ENCODE measurements at regions not wholly inside any gene's neighbourhood (a gene's known extent, or its start where the extent isn't known, plus 50 kb on each side); places are given as distances from the start of the nearest gene placed in this dataset.

GRCh38 chr18:46220116-46220515 lies 115.9 kb downstream of the HAUS1 start (continued):
- TF ChIP-seq ELF4 (CRISPR knock-in tag; IDR thresholded peaks at IDR 0.05; ENCODE audit: low read depth) (no peak), IRF1 (CRISPR knock-in tag; IDR thresholded peaks at IDR 0.05) (no peak)

GRCh38 chr18:46222093-46222492 lies 117.9 kb downstream of the HAUS1 start:
- Mint-ChIP-seq H3K27ac (peak overlapping the region; percentile 9; the same call in 1 of the 2 replicates), H3K4me1 (peaks cover 31% of the 10 kb centered on the region), H3K4me3 (no peak overlapping the region), H3K36me3 (0 out of 2 replicates have a peak, but pooled peaks cover 4% of the 10 kb centered on the region), H3K9me3 (no peaks in the 10 kb centered on the region), H3K27me3 (ENCODE audit: low read depth) (no peaks in the 10 kb centered on the region)
- ChIA-PET POLR2A (interaction anchor here (0.6 kb wide), 2 partner anchors 15 to 38 kb away, joined by 3 read pairs; no protein-coding TSS in a partner anchor), CTCF (interaction anchor here (0.6 to 1.0 kb wide), 3 partner anchors 12 to 74 kb away, joined by 3 to 4 read pairs (median 3); no protein-coding TSS in a partner anchor)
- ATAC-seq, result no peak
- no peak for DNase-seq (ENCODE audit: low spot score)
- TF ChIP-seq ESRRA (CRISPR knock-in tag; IDR thresholded peaks at IDR 0.05; ENCODE audit: borderline replicate concordance), result no peak

GRCh38 chr18:46222710-46223360 lies 118.7 kb downstream of the HAUS1 start:
- Mint-ChIP-seq H3K27me3 (ENCODE audit: low read depth) (no peaks in the 10 kb centered on the region), H3K4me3 (no peak overlapping the region), H3K36me3 (0 out of 2 replicates have a peak, but pooled peaks cover 4% of the 10 kb centered on the region), H3K27ac (no peak overlapping the region), H3K9me3 (no peaks in the 10 kb centered on the region), H3K4me1 (peaks cover 31% of the 10 kb centered on the region)
- no peak for TF ChIP-seq ZMAT4 (CRISPR knock-in tag; IDR thresholded peaks at IDR 0.05)
- no peak for TF ChIP-seq ERG (CRISPR knock-in tag; IDR thresholded peaks at IDR 0.05)
- no peak for TF ChIP-seq ZNF121 (CRISPR knock-in tag; IDR thresholded peaks at IDR 0.05)
- no peak for TF ChIP-seq ATF3 (CRISPR knock-in tag; conservative IDR thresholded peaks at IDR 0.05)
- no peak for TF ChIP-seq FOXK1 (CRISPR knock-in tag; IDR thresholded peaks at IDR 0.05)
- TF ChIP-seq MAX (CRISPR knock-in tag; IDR thresholded peaks at IDR 0.05), result no peak
- no peak for TF ChIP-seq TCF7 (CRISPR knock-in tag; IDR thresholded peaks at IDR 0.05; ENCODE audit: low read depth)
- no peak for TF ChIP-seq AR (CRISPR knock-in tag; IDR thresholded peaks at IDR 0.05)
- TF ChIP-seq ZNF532 (CRISPR knock-in tag; IDR thresholded peaks at IDR 0.05; ENCODE audit: borderline replicate concordance), result no peak
- TF ChIP-seq TP53 (CRISPR knock-in tag; IDR thresholded peaks at IDR 0.05), result no peak
- TF ChIP-seq ZNF512 (CRISPR knock-in tag; IDR thresholded peaks at IDR 0.05; ENCODE audit: borderline replicate concordance), result no peak
- TF ChIP-seq GTF2I (CRISPR knock-in tag; conservative IDR thresholded peaks at IDR 0.05), result no peak
- no peak for ATAC-seq
- no peak for DNase-seq (ENCODE audit: low spot score)
- CTCF ChIA-PET, result no interaction called here
- POLR2A ChIA-PET, result no interaction called here
